ENCODE measurements at regions not wholly inside any gene's neighbourhood (a gene's known extent, or its start where the extent isn't known, plus 50 kb on each side); places are given as distances from the start of the nearest gene placed in this dataset.

GRCh38 chr21:21605521-21605920 is 607.3 kb downstream of the NCAM2 start:
- CTCF ChIA-PET = no interaction called here
- POLR2A ChIA-PET = no interaction called here

GRCh38 chr21:21606041-21606440 is 607.8 kb downstream of the NCAM2 start:
- ChIA-PET POLR2A (no interaction called here), CTCF (no interaction called here)

GRCh38 chr21:21612466-21612865 is 614.3 kb downstream of the NCAM2 start:
- CTCF ChIA-PET = no interaction called here
- POLR2A ChIA-PET = no interaction called here

- POLR2A ChIA-PET = no interaction called here
- CTCF ChIA-PET = no interaction called here
Measured at GRCh38 chr21:21614966-21615365, 616.8 kb downstream of the NCAM2 start.

- CTCF ChIA-PET = no interaction called here
- POLR2A ChIA-PET = no interaction called here
Measured at GRCh38 chr21:21622460-21623234, 624.4 kb downstream of the NCAM2 start.

GRCh38 chr21:21624674-21625073 is 626.5 kb downstream of the NCAM2 start:
- ChIA-PET CTCF (no interaction called here), POLR2A (no interaction called here)

- CTCF ChIA-PET = no interaction called here
- POLR2A ChIA-PET = no interaction called here
Measured at GRCh38 chr21:21631961-21632360, 633.8 kb downstream of the NCAM2 start.

GRCh38 chr21:21632926-21633325 is 634.7 kb downstream of the NCAM2 start:
- ChIA-PET CTCF (no interaction called here), POLR2A (no interaction called here)

- ChIA-PET POLR2A (no interaction called here), CTCF (no interaction called here)
Measured at GRCh38 chr21:21661741-21662140, 663.5 kb downstream of the NCAM2 start.

- ChIA-PET CTCF (no interaction called here), POLR2A (no interaction called here)
Measured at GRCh38 chr21:21662776-21663175, 664.6 kb downstream of the NCAM2 start.

GRCh38 chr21:21664871-21665270 is 666.7 kb downstream of the NCAM2 start:
- POLR2A ChIA-PET = no interaction called here
- CTCF ChIA-PET = interaction anchor here (0.7 kb wide), 1 partner anchor 233 kb away, joined by 3 read pairs; no protein-coding TSS in a partner anchor

GRCh38 chr21:21666689-21667088 is 668.5 kb downstream of the NCAM2 start:
- ChIA-PET POLR2A (no interaction called here), CTCF (no interaction called here)

- ChIA-PET POLR2A (no interaction called here), CTCF (interaction anchor here (0.7 kb wide), 1 partner anchor 16 kb away, joined by 3 read pairs; no protein-coding TSS in a partner anchor)
Measured at GRCh38 chr21:21668198-21668597, 670.0 kb downstream of the NCAM2 start.

- CTCF ChIA-PET = no interaction called here
- POLR2A ChIA-PET = no interaction called here
Measured at GRCh38 chr21:21673959-21674358, 675.8 kb downstream of the NCAM2 start.

GRCh38 chr21:21675601-21676000 is 677.4 kb downstream of the NCAM2 start:
- ChIA-PET POLR2A (no interaction called here), CTCF (no interaction called here)

- POLR2A ChIA-PET = no interaction called here
- CTCF ChIA-PET = interaction anchor here (0.6 kb wide), 1 partner anchor 24 kb away, joined by 3 read pairs; no protein-coding TSS in a partner anchor
Measured at GRCh38 chr21:21682172-21682571, 684.0 kb downstream of the NCAM2 start.

- ChIA-PET CTCF (no interaction called here), POLR2A (no interaction called here)
Measured at GRCh38 chr21:21688889-21689288, 690.7 kb downstream of the NCAM2 start.

- ChIA-PET POLR2A (no interaction called here), CTCF (no interaction called here)
Measured at GRCh38 chr21:21690068-21690665, 692.0 kb downstream of the NCAM2 start.

- ChIA-PET POLR2A (no interaction called here), CTCF (no interaction called here)
Measured at GRCh38 chr21:21712748-21713520, 714.7 kb downstream of the NCAM2 start.

GRCh38 chr21:21713651-21714180 is 715.5 kb downstream of the NCAM2 start:
- ChIA-PET CTCF (no interaction called here), POLR2A (no interaction called here)

- ChIA-PET POLR2A (no interaction called here), CTCF (no interaction called here)
Measured at GRCh38 chr21:21714426-21714825, 716.2 kb downstream of the NCAM2 start.

Data from activated CD8-positive, alpha-beta memory T cell treated with anti-CD3 and anti-CD28 coated beads for 36 hours (primary cell).